MCF 10A (cell line): ENCODE measurements at regions not wholly inside any gene's neighbourhood (a gene's known extent, or its start where the extent isn't known, plus 50 kb on each side); places are given as distances from the start of the nearest gene placed in this dataset.

Experiments used
- BruUV-seq: library from RNA; stranded (reverse); fragments of 400-500 nt; replicated peaks from 2 replicates; lab custom pipeline; 2021; lab: Mats Ljungman, UMichigan
- CTCF ChIA-PET: fragments of 300-600 bp; sonication (Branson Sonifier 250); formaldehyde crosslinking; extraction: SDS; loops from one replicate; lab custom pipeline; 2021; ENCODE audit warnings: antibody characterized with exemption, inconsistent platforms; lab: Yijun Ruan, JAX
- POLR2A ChIA-PET: fragments of 300-600, 350-650 bp; sonication (Branson Sonifier 250); formaldehyde crosslinking; extraction: SDS; loops from one replicate; lab custom pipeline; 2020; ENCODE audit warnings: antibody characterized with exemption, inconsistent platforms; lab: Yijun Ruan, JAX
- DNase-seq: peaks from one replicate; pipeline ENCODE4 v3.0.0-alpha.2; 2018; ENCODE audit not compliant: unreplicated experiment
- H3K27ac Mint-ChIP-seq: one replicate; pipeline ENCODE4 v1.8.0; 2022; ENCODE audit warnings: mild to moderate bottlenecking, low read depth, mixed read lengths; ENCODE audit not compliant: unreplicated experiment
- H3K27me3 Mint-ChIP-seq: one replicate; pipeline ENCODE4 v1.8.0; 2022; ENCODE audit warnings: mixed read lengths; ENCODE audit not compliant: insufficient read depth, unreplicated experiment
- H3K36me3 Mint-ChIP-seq: one replicate; pipeline ENCODE4 v1.8.0; 2022; ENCODE audit warnings: mild to moderate bottlenecking, moderate library complexity, mixed read lengths; ENCODE audit not compliant: insufficient read depth, unreplicated experiment
- H3K4me1 Mint-ChIP-seq: one replicate; pipeline ENCODE4 v1.8.0; 2022; ENCODE audit warnings: mixed read lengths; ENCODE audit not compliant: insufficient read depth, unreplicated experiment
- H3K4me3 Mint-ChIP-seq: one replicate; pipeline ENCODE4 v1.8.0; 2022; ENCODE audit warnings: mild to moderate bottlenecking, moderate library complexity, mixed read lengths; ENCODE audit not compliant: unreplicated experiment
- H3K9me3 Mint-ChIP-seq: one replicate; pipeline ENCODE4 v1.8.0; 2022; ENCODE audit warnings: mixed read lengths; ENCODE audit not compliant: unreplicated experiment
- CTCF ChIP-seq: fragments of 200-600 bp; IDR thresholded peaks from one replicate; pipeline ENCODE4 v1.8.0; 2022; ENCODE audit warnings: antibody characterized with exemption, mild to moderate bottlenecking; ENCODE audit not compliant: unreplicated experiment
- intact Hi-C: fragments of 100-400 bp; cut with micrococcal nuclease; formaldehyde crosslinking; loops from 2 replicates; pipeline ENCODE4 v1.14.1; 2022

GRCh38 chr4:187192266-187192665, 468.6 kb upstream of the FAT1 start:
- no TSS peak for BruUV-seq

GRCh38 chr4:187193141-187193540, 469.5 kb upstream of the FAT1 start:
- Mint-ChIP-seq H3K4me1 (no peaks in the 10 kb centered on the region), H3K27me3 (no peaks in the 10 kb centered on the region), H3K4me3 (no peak overlapping the region), H3K36me3 (no peaks in the 10 kb centered on the region), H3K27ac (no peak overlapping the region), H3K9me3 (peaks cover 7% of the 10 kb centered on the region)
- no peak for TF ChIP-seq CTCF
- no TSS peak for BruUV-seq
- ChIA-PET POLR2A (no interaction called here), CTCF (no interaction called here)
- DNase-seq, result no peak
- intact Hi-C loops, result no loop called here

More at GRCh38 chr4:187192266-187192665, 468.6 kb upstream of the FAT1 start:
- TF ChIP-seq CTCF, result no peak
- intact Hi-C loops, result no loop called here
- ChIA-PET POLR2A (no interaction called here), CTCF (no interaction called here)
- no peaks in the 10 kb centered on the region for H3K36me3 Mint-ChIP-seq
- no peak overlapping the region for H3K4me3 Mint-ChIP-seq
- DNase-seq, result no peak
- H3K9me3 Mint-ChIP-seq, result peaks cover 6% of the 10 kb centered on the region
- H3K4me1 Mint-ChIP-seq, result no peaks in the 10 kb centered on the region
- H3K27me3 Mint-ChIP-seq, result no peaks in the 10 kb centered on the region
- no peak overlapping the region for H3K27ac Mint-ChIP-seq

- Mint-ChIP-seq H3K27me3 (no peaks in the 10 kb centered on the region), H3K9me3 (peaks cover 7% of the 10 kb centered on the region), H3K36me3 (no peaks in the 10 kb centered on the region), H3K4me1 (no peaks in the 10 kb centered on the region), H3K4me3 (no peak overlapping the region), H3K27ac (no peak overlapping the region)
- POLR2A ChIA-PET, result no interaction called here
- no TSS peak for BruUV-seq
- no peak for TF ChIP-seq CTCF
- intact Hi-C loops, result no loop called here
- DNase-seq, result no peak
- CTCF ChIA-PET, result interaction anchor here (0.6 to 0.8 kb wide), 2 partner anchors 9 to 1233 kb away, joined by 3 read pairs; no protein-coding TSS in a partner anchor
Measured at GRCh38 chr4:187204389-187204918, 480.8 kb upstream of the FAT1 start.

- intact Hi-C loops, result no loop called here
- no peaks in the 10 kb centered on the region for H3K4me1 Mint-ChIP-seq
- no peak for DNase-seq
- no peaks in the 10 kb centered on the region for H3K9me3 Mint-ChIP-seq
- no peak overlapping the region for H3K4me3 Mint-ChIP-seq
- no peaks in the 10 kb centered on the region for H3K36me3 Mint-ChIP-seq
- POLR2A ChIA-PET, result no interaction called here
- CTCF ChIA-PET, result interaction anchor here (0.7 kb wide), 1 partner anchor 184 kb away, joined by 5 read pairs; no protein-coding TSS in a partner anchor
- no peak overlapping the region for H3K27ac Mint-ChIP-seq
- no TSS peak for BruUV-seq
- no peaks in the 10 kb centered on the region for H3K27me3 Mint-ChIP-seq
- no peak for TF ChIP-seq CTCF
Measured at GRCh38 chr4:187207931-187208330, 484.3 kb upstream of the FAT1 start.
